GM21381 (cell line): ENCODE measurements at regions not wholly inside any gene's neighbourhood (a gene's known extent, or its start where the extent isn't known, plus 50 kb on each side); places are given as distances from the start of the nearest gene placed in this dataset.
"Not testable (repeated sequence)": the region's sequence is repeated elsewhere in the genome, so short reads cannot be mapped to it uniquely, and the experiment has no call there.

Source experiments
- ATAC-seq: cut with Tn5 transposase; IDR thresholded peaks from one replicate; pipeline ENCODE4 v1.9.1; 2021; ENCODE audit warnings: mild to moderate bottlenecking, moderate library complexity; ENCODE audit not compliant: unreplicated experiment

DNA sequence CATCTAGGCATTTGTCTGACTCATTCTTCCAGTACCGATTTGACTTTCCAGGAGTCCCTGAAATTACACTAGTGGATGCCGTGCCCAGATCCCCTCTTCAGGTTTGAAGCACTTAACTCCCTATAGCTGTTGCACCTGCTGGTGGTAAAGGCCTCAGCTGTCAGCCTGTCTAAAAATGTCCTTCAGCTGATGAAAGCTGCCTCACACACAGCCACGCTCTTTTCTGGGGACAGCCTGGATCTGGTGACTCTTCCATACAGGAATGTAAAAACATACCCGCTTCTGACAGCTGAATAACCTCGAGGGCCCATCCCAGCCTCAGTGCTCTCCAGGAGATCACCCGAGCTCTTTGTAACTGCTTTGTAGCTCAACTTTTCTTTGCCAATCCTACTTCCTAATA lies 534.1 kb upstream of the GRM7 start:
- ATAC-seq = no peak

DNA sequence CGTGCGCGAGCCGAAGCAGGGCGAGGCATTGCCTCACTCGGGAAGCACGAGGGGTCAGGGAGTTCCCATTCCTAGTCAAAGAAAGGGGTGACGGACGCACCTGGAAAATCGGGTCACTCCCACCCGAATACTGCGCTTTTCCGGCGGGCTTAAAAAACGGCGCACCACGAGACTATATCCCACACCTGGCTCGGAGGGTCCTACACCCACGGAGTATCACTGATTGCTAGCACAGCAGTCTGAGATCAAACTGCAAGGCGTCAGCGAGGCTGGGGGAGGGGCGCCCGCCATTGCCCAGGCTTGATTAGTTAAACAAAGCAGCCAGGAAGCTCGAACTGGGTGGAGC lies 520.0 kb upstream of the GRM7 start:
- not testable (repeated sequence) for ATAC-seq

DNA sequence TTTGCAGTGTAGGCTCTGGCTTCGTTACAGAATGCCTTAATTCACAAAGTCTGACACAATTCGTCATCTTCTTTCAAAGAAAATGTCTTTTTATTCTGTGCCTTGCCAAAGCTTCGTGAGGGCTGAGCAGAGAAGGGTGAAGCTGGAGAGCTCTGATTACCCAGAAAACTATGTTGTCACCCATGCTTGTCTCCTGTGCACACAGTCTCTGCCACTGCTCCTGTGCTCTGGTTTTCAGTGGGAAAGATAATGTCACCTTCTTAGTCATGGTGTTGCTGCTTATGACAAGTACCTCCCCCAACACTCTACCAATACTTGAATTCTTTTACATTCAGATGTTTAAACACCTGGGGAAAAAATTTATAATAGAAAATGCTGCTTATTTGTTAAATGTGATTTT lies 509.2 kb upstream of the GRM7 start:
- ATAC-seq = no peak

GRCh38 chr3:6354653-6355052 lies 506.3 kb upstream of the GRM7 start:
- ATAC-seq = no peak

GRCh38 chr3:6362406-6362805 lies 498.5 kb upstream of the GRM7 start:
- no peak for ATAC-seq

- no peak for ATAC-seq
These were observed 493.7 kb upstream of the GRM7 start for GRCh38 chr3:6367171-6367570.

- ATAC-seq = no peak
These were observed 468.8 kb upstream of the GRM7 start for GRCh38 chr3:6392123-6392522.

- ATAC-seq = no peak
These were observed 466.0 kb upstream of the GRM7 start for GRCh38 chr3:6394944-6395343.

DNA sequence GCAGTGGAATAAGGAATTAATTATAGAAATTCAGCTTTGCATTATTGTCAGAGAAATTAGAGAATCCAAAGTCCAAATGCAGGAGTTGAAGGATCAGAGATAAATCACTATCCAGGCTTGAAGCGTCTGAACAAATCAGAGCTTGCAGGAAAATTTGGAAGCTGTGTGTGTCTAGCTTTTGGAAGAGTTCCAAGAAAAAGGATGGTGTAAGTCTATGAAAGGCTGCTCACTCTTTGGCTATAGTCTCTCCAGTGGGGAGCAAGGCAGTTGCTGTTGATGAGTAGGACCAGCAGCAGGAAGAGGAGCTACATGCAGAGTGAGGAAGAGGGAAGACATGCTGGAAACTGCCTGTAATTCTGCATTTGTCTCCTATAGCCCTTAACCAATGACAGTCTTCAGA lies 464.3 kb upstream of the GRM7 start:
- no peak for ATAC-seq

DNA sequence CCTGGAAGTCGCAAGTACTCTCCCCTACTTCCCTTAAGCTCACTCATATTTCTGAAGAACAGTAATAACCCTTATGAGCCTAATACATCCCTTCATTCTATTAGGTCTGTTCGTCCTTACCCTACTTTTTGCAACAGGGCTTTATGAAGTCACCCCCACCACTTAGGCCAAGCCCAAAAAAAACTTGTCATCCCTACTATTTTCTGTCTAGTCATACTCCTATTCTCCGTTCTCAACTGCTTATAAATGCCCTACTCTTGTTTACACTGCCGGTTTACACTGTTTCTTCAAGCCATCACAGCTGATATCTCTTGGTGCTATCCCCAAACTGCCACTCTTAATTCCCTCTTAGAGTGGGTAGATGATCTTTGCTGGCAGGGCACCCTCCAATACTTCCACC lies 458.2 kb upstream of the GRM7 start:
- ATAC-seq = not testable (repeated sequence)

GRCh38 chr3:6406923-6407322 lies 454.0 kb upstream of the GRM7 start:
- not testable (repeated sequence) for ATAC-seq

- ATAC-seq = no peak
These were observed 444.8 kb upstream of the GRM7 start for GRCh38 chr3:6416049-6416661.

GRCh38 chr3:6417174-6417573 lies 443.7 kb upstream of the GRM7 start:
- ATAC-seq = no peak

GRCh38 chr3:6418485-6418884 lies 442.4 kb upstream of the GRM7 start:
- no peak for ATAC-seq

GRCh38 chr3:6421666-6422445 lies 439.1 kb upstream of the GRM7 start:
- ATAC-seq = no peak

- ATAC-seq = no peak
These were observed 435.6 kb upstream of the GRM7 start for GRCh38 chr3:6425289-6425820.

GRCh38 chr3:6428276-6428675 lies 432.6 kb upstream of the GRM7 start:
- not testable (repeated sequence) for ATAC-seq

GRCh38 chr3:6435951-6436350 lies 425.0 kb upstream of the GRM7 start:
- no peak for ATAC-seq

DNA sequence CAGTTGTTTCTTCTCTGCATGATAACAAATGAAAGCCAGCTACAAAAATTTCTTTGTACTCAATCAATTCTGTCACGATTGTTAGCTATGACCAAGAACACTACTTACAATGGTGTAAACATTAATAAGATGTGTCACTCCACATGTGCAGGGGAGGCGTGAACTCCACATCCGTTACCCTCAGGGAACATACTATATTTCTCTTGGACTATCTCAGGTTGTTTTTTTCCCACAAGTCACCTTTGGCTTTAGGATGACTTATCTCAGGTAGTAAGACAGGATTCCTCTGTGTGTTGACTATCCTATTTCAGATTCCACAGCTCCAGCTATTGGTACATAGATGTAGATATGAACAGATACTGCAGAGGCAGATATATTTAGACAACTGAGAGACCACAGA lies 423.3 kb upstream of the GRM7 start:
- ATAC-seq = no peak

GRCh38 chr3:6438031-6438430 lies 422.9 kb upstream of the GRM7 start:
- no peak for ATAC-seq

DNA sequence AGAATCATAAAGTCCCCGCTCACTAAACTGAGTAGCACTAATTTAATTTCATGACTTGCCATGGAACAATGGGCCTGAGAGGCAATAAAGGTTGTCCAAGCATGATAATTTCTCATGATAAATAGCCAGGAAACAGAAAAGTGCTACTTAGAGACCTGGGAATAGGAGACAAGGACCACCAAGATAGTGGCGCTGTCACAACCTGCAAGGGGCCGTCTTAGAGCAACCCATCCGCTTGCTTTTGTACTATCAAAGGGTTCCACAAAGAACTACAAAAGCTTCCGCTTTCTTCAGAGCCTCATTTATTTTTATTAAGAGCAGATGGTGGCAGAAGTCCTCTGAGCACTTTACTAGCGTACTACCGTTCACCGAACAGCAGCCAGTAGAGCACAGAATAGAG lies 421.7 kb upstream of the GRM7 start:
- ATAC-seq = no peak

- ATAC-seq = no peak
These were observed 421.1 kb upstream of the GRM7 start for GRCh38 chr3:6439824-6440223.
